GM12878 (cell line): ENCODE measurements at regions not wholly inside any gene's neighbourhood (a gene's known extent, or its start where the extent isn't known, plus 50 kb on each side); places are given as distances from the start of the nearest gene placed in this dataset.

Experiments used
- CEBPZ ChIP-seq: fragments of 150-350 bp; IDR thresholded peaks from 2 replicates; pipeline ENCODE4 v1.6.1; 2016; ENCODE audit warnings: low read depth, low read length
- E4F1 ChIP-seq: fragments of 450-650 bp; IDR thresholded peaks from 2 replicates; pipeline ENCODE4 v1.6.1; 2018; ENCODE audit warnings: borderline replicate concordance, mild to moderate bottlenecking; ENCODE audit not compliant: partially characterized antibody
- HDAC2 ChIP-seq: fragments of 200-600 bp; sonication (generic); IDR thresholded peaks from 2 replicates; pipeline ENCODE4 v1.6.1; 2017
- JUND ChIP-seq: IDR thresholded peaks from 2 replicates; pipeline ENCODE4 v1.6.1; 2012; ENCODE audit warnings: low read depth, mild to moderate bottlenecking, low read length, improper control_type of control experiment, moderate library complexity
- MEF2B ChIP-seq: fragments of 450-650 bp; IDR thresholded peaks from 2 replicates; pipeline ENCODE4 v1.6.1; 2018; ENCODE audit warnings: mild to moderate bottlenecking, moderate library complexity; ENCODE audit not compliant: partially characterized antibody, poor library complexity, severe bottlenecking
- STAT1 ChIP-seq: fragments of 450-650 bp; conservative IDR thresholded peaks from 2 replicates; pipeline ENCODE4 v1.6.1; 2014; ENCODE audit warnings: antibody characterized with exemption, mild to moderate bottlenecking
- TF ChIP-seq, protein P1 (sequence below): fragments of 450-650 bp; IDR thresholded peaks from 2 replicates; pipeline ENCODE4 v1.6.1; 2017; ENCODE audit warnings: mild to moderate bottlenecking
- TF ChIP-seq, protein P2 (sequence below): IDR thresholded peaks from 2 replicates; pipeline ENCODE4 v1.6.1; 2011; ENCODE audit warnings: borderline replicate concordance, low read depth, mild to moderate bottlenecking, moderate library complexity, mixed read lengths, low read length; ENCODE audit not compliant: insufficient read depth; ENCODE audit errors: extremely low read length

- TF ChIP-seq, protein P1, sequence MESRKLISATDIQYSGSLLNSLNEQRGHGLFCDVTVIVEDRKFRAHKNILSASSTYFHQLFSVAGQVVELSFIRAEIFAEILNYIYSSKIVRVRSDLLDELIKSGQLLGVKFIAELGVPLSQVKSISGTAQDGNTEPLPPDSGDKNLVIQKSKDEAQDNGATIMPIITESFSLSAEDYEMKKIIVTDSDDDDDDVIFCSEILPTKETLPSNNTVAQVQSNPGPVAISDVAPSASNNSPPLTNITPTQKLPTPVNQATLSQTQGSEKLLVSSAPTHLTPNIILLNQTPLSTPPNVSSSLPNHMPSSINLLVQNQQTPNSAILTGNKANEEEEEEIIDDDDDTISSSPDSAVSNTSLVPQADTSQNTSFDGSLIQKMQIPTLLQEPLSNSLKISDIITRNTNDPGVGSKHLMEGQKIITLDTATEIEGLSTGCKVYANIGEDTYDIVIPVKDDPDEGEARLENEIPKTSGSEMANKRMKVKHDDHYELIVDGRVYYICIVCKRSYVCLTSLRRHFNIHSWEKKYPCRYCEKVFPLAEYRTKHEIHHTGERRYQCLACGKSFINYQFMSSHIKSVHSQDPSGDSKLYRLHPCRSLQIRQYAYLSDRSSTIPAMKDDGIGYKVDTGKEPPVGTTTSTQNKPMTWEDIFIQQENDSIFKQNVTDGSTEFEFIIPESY, result no peak
- TF ChIP-seq JUND (no peak), MEF2B (no peak), HDAC2 (no peak), E4F1 (no peak), STAT1 (no peak), CEBPZ (no peak)
- TF ChIP-seq, protein P2, sequence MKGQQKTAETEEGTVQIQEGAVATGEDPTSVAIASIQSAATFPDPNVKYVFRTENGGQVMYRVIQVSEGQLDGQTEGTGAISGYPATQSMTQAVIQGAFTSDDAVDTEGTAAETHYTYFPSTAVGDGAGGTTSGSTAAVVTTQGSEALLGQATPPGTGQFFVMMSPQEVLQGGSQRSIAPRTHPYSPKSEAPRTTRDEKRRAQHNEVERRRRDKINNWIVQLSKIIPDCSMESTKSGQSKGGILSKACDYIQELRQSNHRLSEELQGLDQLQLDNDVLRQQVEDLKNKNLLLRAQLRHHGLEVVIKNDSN, result no peak
Observed at GRCh38 chr2:138369856-138370255, 131.7 kb upstream of the SPOPL start (continued).
